T-helper 2 cell treated with Interferon-gamma antibody and Interleukin-4, amounts not matched to agents 5 μg/mL and 100 μg/mL, for 36 hours (primary cell): ENCODE measurements at regions not wholly inside any gene's neighbourhood (a gene's known extent, or its start where the extent isn't known, plus 50 kb on each side); places are given as distances from the start of the nearest gene placed in this dataset.

Experiments used
- DNase-seq: peaks from one replicate; pipeline ENCODE4 v3.0.0; 2021; ENCODE audit warnings: low spot score
- H3K27ac Mint-ChIP-seq: one replicate; pipeline ENCODE4 v1.8.0; 2021; ENCODE audit warnings: mild to moderate bottlenecking, mixed read lengths
- H3K27me3 Mint-ChIP-seq: one replicate; pipeline ENCODE4 v1.8.0; 2021; ENCODE audit warnings: low read depth, mixed read lengths
- H3K36me3 Mint-ChIP-seq: one replicate; pipeline ENCODE4 v1.8.0; 2021; ENCODE audit warnings: low read depth, mixed read lengths
- H3K4me1 Mint-ChIP-seq: one replicate; pipeline ENCODE4 v1.8.0; 2021; ENCODE audit warnings: low read depth, mixed read lengths
- H3K4me3 Mint-ChIP-seq: one replicate; pipeline ENCODE4 v1.8.0; 2022; ENCODE audit warnings: mild to moderate bottlenecking, moderate library complexity, mixed read lengths
- H3K9me3 Mint-ChIP-seq: one replicate; pipeline ENCODE4 v1.8.0; 2021; ENCODE audit warnings: mixed read lengths

- Mint-ChIP-seq H3K4me1 (peaks cover 47% of the 10 kb centered on the region), H3K27me3 (no peaks in the 10 kb centered on the region), H3K9me3 (peaks cover 36% of the 10 kb centered on the region), H3K4me3 (no peak overlapping the region), H3K27ac (no peak overlapping the region), H3K36me3 (peaks cover 41% of the 10 kb centered on the region)
- DNase-seq, result no peak
Observed at GRCh38 chr10:8248868-8249267, 194.4 kb downstream of the GATA3 start.

GRCh38 chr10:8254350-8254749 is 199.9 kb downstream of the GATA3 start:
- Mint-ChIP-seq H3K36me3 (peaks cover 16% of the 10 kb centered on the region), H3K4me3 (no peak overlapping the region), H3K4me1 (peaks cover 41% of the 10 kb centered on the region), H3K9me3 (peaks cover 12% of the 10 kb centered on the region), H3K27me3 (no peaks in the 10 kb centered on the region), H3K27ac (peak overlapping the region; percentile 34)
- DNase-seq, result peak; percentile 52

GRCh38 chr10:8255301-8255700 is 200.8 kb downstream of the GATA3 start:
- H3K27me3 Mint-ChIP-seq, result no peaks in the 10 kb centered on the region
- H3K27ac Mint-ChIP-seq, result peak overlapping the region; percentile 52
- H3K4me1 Mint-ChIP-seq, result peaks cover 36% of the 10 kb centered on the region
- H3K36me3 Mint-ChIP-seq, result peaks cover 8% of the 10 kb centered on the region
- H3K4me3 Mint-ChIP-seq, result no peak overlapping the region
- DNase-seq, result no peak
- peaks cover 6% of the 10 kb centered on the region for H3K9me3 Mint-ChIP-seq

- Mint-ChIP-seq H3K36me3 (peaks cover 3% of the 10 kb centered on the region), H3K4me1 (peaks cover 20% of the 10 kb centered on the region), H3K27me3 (no peaks in the 10 kb centered on the region), H3K9me3 (no peaks in the 10 kb centered on the region), H3K4me3 (no peak overlapping the region), H3K27ac (no peak overlapping the region)
- DNase-seq, result no peak
Observed at GRCh38 chr10:8260645-8261044, 206.2 kb downstream of the GATA3 start.

GRCh38 chr10:8262317-8262716 is 207.8 kb downstream of the GATA3 start:
- peaks cover 3% of the 10 kb centered on the region for H3K36me3 Mint-ChIP-seq
- H3K27ac Mint-ChIP-seq, result no peak overlapping the region
- H3K9me3 Mint-ChIP-seq, result no peaks in the 10 kb centered on the region
- H3K4me1 Mint-ChIP-seq, result peaks cover 10% of the 10 kb centered on the region
- no peaks in the 10 kb centered on the region for H3K27me3 Mint-ChIP-seq
- no peak overlapping the region for H3K4me3 Mint-ChIP-seq
- DNase-seq, result no peak

GRCh38 chr10:8269976-8270375 is 215.5 kb downstream of the GATA3 start:
- Mint-ChIP-seq H3K27ac (no peak overlapping the region), H3K36me3 (peaks cover 3% of the 10 kb centered on the region), H3K4me1 (peaks cover 3% of the 10 kb centered on the region), H3K9me3 (peaks cover 7% of the 10 kb centered on the region), H3K27me3 (no peaks in the 10 kb centered on the region), H3K4me3 (no peak overlapping the region)
- DNase-seq, result no peak

- Mint-ChIP-seq H3K27ac (no peak overlapping the region), H3K27me3 (no peaks in the 10 kb centered on the region), H3K4me1 (peaks cover 7% of the 10 kb centered on the region), H3K4me3 (no peak overlapping the region), H3K9me3 (peaks cover 8% of the 10 kb centered on the region), H3K36me3 (peaks cover 11% of the 10 kb centered on the region)
- no peak for DNase-seq
Observed at GRCh38 chr10:8272794-8273425, 218.4 kb downstream of the GATA3 start.

GRCh38 chr10:8273749-8274148 is 219.3 kb downstream of the GATA3 start:
- peaks cover 11% of the 10 kb centered on the region for H3K4me1 Mint-ChIP-seq
- peaks cover 11% of the 10 kb centered on the region for H3K36me3 Mint-ChIP-seq
- peaks cover 8% of the 10 kb centered on the region for H3K9me3 Mint-ChIP-seq
- no peak overlapping the region for H3K27ac Mint-ChIP-seq
- no peak for DNase-seq
- H3K27me3 Mint-ChIP-seq, result no peaks in the 10 kb centered on the region
- no peak overlapping the region for H3K4me3 Mint-ChIP-seq

- Mint-ChIP-seq H3K27me3 (no peaks in the 10 kb centered on the region), H3K4me1 (peaks cover 13% of the 10 kb centered on the region), H3K4me3 (no peak overlapping the region), H3K27ac (no peak overlapping the region), H3K36me3 (peaks cover 11% of the 10 kb centered on the region), H3K9me3 (peaks cover 8% of the 10 kb centered on the region)
- DNase-seq, result no peak
Observed at GRCh38 chr10:8275911-8276310, 221.4 kb downstream of the GATA3 start.

- Mint-ChIP-seq H3K4me3 (peak overlapping the region; percentile 0), H3K4me1 (peaks cover 14% of the 10 kb centered on the region), H3K9me3 (peaks cover 8% of the 10 kb centered on the region), H3K27me3 (no peaks in the 10 kb centered on the region), H3K27ac (no peak overlapping the region), H3K36me3 (peaks cover 11% of the 10 kb centered on the region)
- peak; percentile 50 for DNase-seq
Observed at GRCh38 chr10:8278099-8278498, 223.6 kb downstream of the GATA3 start.

- Mint-ChIP-seq H3K9me3 (peaks cover 5% of the 10 kb centered on the region), H3K36me3 (peaks cover 9% of the 10 kb centered on the region), H3K4me3 (no peak overlapping the region), H3K27me3 (no peaks in the 10 kb centered on the region), H3K27ac (no peak overlapping the region), H3K4me1 (peaks cover 14% of the 10 kb centered on the region)
- DNase-seq, result no peak
Observed at GRCh38 chr10:8279598-8279997, 225.1 kb downstream of the GATA3 start.

GRCh38 chr10:8280946-8281345 is 226.5 kb downstream of the GATA3 start:
- Mint-ChIP-seq H3K36me3 (peaks cover 6% of the 10 kb centered on the region), H3K27me3 (no peaks in the 10 kb centered on the region), H3K4me3 (no peak overlapping the region), H3K27ac (no peak overlapping the region), H3K4me1 (peaks cover 14% of the 10 kb centered on the region), H3K9me3 (no peaks in the 10 kb centered on the region)
- no peak for DNase-seq

- Mint-ChIP-seq H3K4me3 (no peak overlapping the region), H3K27ac (no peak overlapping the region)
- no peak for DNase-seq
Observed at GRCh38 chr10:8282340-8282739, 227.9 kb downstream of the GATA3 start.

GRCh38 chr10:8283166-8283905 is 228.8 kb downstream of the GATA3 start:
- H3K9me3 Mint-ChIP-seq, result no peaks in the 10 kb centered on the region
- H3K27ac Mint-ChIP-seq, result no peak overlapping the region
- DNase-seq, result no peak
- no peaks in the 10 kb centered on the region for H3K27me3 Mint-ChIP-seq
- H3K4me3 Mint-ChIP-seq, result no peak overlapping the region
- H3K4me1 Mint-ChIP-seq, result peaks cover 7% of the 10 kb centered on the region
- no peaks in the 10 kb centered on the region for H3K36me3 Mint-ChIP-seq

More at GRCh38 chr10:8282340-8282739, 227.9 kb downstream of the GATA3 start:
- no peaks in the 10 kb centered on the region for H3K27me3 Mint-ChIP-seq
- peaks cover 14% of the 10 kb centered on the region for H3K4me1 Mint-ChIP-seq
- H3K36me3 Mint-ChIP-seq, result no peaks in the 10 kb centered on the region
- H3K9me3 Mint-ChIP-seq, result no peaks in the 10 kb centered on the region
